ENCODE measurements at regions not wholly inside any gene's neighbourhood (a gene's known extent, or its start where the extent isn't known, plus 50 kb on each side); places are given as distances from the start of the nearest gene placed in this dataset.

DNA sequence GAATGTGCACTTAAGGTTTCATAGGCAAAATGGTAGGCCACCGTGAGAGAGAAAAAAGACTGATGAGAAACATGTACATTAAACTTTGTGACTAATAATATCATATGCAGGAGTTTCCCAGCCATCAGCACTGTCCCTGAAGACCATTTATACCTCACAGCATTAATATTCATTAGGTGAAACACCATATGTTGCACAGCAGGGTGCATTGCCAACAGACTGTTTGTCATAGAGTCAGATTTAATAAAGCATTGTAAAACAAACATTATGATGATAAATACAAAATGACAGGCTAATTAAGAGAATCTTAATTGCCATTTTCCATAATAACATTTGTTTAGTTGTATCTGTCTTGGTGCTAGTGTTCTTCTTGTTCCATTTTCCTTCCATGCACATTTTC, 578.3 kb downstream of the EPHA3 start:
- H4K20me1 ChIP-seq (ENCODE audit: insufficient read depth, low read length): no peaks in the 10 kb centered on the region
- H3K4me3 ChIP-seq (ENCODE audit: insufficient read depth, low read length): no peak overlapping the region
- no peaks in the 10 kb centered on the region for H3K27me3 ChIP-seq (ENCODE audit: insufficient read depth, low read length)
- TF ChIP-seq, protein P1, sequence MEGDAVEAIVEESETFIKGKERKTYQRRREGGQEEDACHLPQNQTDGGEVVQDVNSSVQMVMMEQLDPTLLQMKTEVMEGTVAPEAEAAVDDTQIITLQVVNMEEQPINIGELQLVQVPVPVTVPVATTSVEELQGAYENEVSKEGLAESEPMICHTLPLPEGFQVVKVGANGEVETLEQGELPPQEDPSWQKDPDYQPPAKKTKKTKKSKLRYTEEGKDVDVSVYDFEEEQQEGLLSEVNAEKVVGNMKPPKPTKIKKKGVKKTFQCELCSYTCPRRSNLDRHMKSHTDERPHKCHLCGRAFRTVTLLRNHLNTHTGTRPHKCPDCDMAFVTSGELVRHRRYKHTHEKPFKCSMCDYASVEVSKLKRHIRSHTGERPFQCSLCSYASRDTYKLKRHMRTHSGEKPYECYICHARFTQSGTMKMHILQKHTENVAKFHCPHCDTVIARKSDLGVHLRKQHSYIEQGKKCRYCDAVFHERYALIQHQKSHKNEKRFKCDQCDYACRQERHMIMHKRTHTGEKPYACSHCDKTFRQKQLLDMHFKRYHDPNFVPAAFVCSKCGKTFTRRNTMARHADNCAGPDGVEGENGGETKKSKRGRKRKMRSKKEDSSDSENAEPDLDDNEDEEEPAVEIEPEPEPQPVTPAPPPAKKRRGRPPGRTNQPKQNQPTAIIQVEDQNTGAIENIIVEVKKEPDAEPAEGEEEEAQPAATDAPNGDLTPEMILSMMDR (IDR thresholded peaks at IDR 0.05; ENCODE audit: extremely low read depth, low read depth, low read length): no peak
- H3K79me2 ChIP-seq (ENCODE audit: insufficient read depth, low read length): no peaks in the 10 kb centered on the region
- H3K4me2 ChIP-seq (ENCODE audit: insufficient read depth, low read length): no peak overlapping the region
- H3K27ac ChIP-seq (ENCODE audit: low read depth, low read length): no peak overlapping the region
- H3K36me3 ChIP-seq (ENCODE audit: insufficient read depth, low read length): no peaks in the 10 kb centered on the region
- H3K9me3 ChIP-seq (ENCODE audit: low read depth, low read length): no peaks in the 10 kb centered on the region
- DNase-seq (ENCODE audit: insufficient read length, low spot score, missing footprints): no peak
- H3K4me1 ChIP-seq (ENCODE audit: insufficient read depth, low read length): no peaks in the 10 kb centered on the region
- H2AFZ ChIP-seq (ENCODE audit: low read length): no peak overlapping the region

DNA sequence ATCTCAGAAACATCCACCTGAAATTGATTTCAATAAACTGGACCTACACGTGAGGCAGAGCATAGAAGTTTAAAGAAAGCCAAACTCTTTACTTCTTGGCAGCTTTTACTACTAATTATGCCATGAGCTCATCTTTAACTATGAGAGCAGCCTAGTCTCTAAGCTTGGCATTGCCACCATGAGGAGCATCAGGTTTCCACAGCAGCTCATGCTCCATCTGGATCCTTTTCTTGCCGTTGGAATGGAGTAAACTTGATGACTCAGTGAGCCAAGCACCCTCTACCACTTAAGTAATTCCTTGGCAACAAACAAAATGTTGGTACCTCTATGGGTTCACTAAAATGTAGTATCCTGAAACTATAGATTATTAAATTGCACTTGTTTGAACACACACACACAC, 583.2 kb downstream of the EPHA3 start:
- Histone ChIP-seq H3K79me2 (ENCODE audit: insufficient read depth, low read length) (no peaks in the 10 kb centered on the region), H2AFZ (ENCODE audit: low read length) (no peak overlapping the region), H3K4me3 (ENCODE audit: insufficient read depth, low read length) (no peak overlapping the region), H3K4me2 (ENCODE audit: insufficient read depth, low read length) (no peak overlapping the region), H3K27me3 (ENCODE audit: insufficient read depth, low read length) (no peaks in the 10 kb centered on the region), H4K20me1 (ENCODE audit: insufficient read depth, low read length) (no peaks in the 10 kb centered on the region), H3K36me3 (ENCODE audit: insufficient read depth, low read length) (no peaks in the 10 kb centered on the region), H3K4me1 (ENCODE audit: insufficient read depth, low read length) (no peaks in the 10 kb centered on the region), H3K9me3 (ENCODE audit: low read depth, low read length) (no peaks in the 10 kb centered on the region), H3K27ac (ENCODE audit: low read depth, low read length) (no peak overlapping the region)
- TF ChIP-seq, protein P1 (IDR thresholded peaks at IDR 0.05; ENCODE audit: extremely low read depth, low read depth, low read length): no peak
- no peak for DNase-seq (ENCODE audit: insufficient read length, low spot score, missing footprints)

DNA sequence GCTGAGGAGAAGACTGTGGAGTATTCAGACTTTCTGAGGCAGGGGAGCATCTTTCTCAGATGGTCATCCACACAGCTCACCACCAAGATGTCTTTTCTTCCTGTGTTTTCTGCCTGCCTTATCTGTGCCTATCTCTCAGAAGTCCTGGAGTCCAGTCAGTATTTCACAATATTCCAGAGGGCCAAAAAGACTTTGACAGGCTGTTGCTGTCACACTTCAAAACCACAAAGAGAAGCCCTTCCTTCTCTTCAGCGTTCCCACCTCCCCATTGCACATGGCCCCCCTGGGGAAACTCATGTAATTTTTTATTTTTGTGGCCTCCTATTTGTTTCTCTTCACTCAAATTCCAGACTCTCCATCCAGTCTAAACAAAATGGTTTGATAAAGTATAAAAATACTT, 585.2 kb downstream of the EPHA3 start:
- H3K27ac ChIP-seq (ENCODE audit: low read depth, low read length): no peak overlapping the region
- no peak for DNase-seq (ENCODE audit: insufficient read length, low spot score, missing footprints)
- no peaks in the 10 kb centered on the region for H3K4me1 ChIP-seq (ENCODE audit: insufficient read depth, low read length)

DNA sequence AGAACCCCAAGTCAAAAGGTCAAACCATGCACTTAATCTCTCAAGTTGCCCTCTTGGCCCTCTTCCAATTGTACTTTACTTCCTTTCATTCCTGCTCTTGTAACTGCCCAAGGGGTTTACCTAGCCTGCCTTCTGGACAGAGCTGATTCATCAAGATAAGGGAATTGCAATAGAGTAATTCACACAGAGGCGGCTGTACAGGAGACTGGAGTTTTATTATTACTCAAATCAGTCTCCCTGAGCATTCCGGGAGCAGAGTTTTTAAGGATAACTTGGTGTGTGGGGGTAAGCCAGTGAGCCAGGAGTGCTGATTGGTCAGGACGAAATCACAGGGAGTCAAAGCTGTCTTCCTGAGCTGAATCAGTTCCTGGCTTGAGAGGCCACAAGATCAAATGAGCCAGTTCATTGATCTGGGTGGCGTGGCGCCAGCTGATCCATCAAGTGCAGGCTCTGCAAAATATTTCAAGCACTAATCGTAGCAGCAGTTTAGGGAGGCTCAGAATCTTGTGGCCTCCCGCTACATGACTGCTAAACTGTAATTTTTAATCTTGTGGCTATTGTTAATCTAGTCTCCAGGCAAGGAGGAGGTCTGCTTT, 590.0 kb downstream of the EPHA3 start:
- H3K4me2 ChIP-seq (ENCODE audit: insufficient read depth, low read length): no peak overlapping the region
- H4K20me1 ChIP-seq (ENCODE audit: insufficient read depth, low read length): no peaks in the 10 kb centered on the region
- DNase-seq (ENCODE audit: insufficient read length, low spot score, missing footprints): no peak
- no peak overlapping the region for H3K4me3 ChIP-seq (ENCODE audit: insufficient read depth, low read length)
- H2AFZ ChIP-seq (ENCODE audit: low read length): no peak overlapping the region
- H3K27ac ChIP-seq (ENCODE audit: low read depth, low read length): no peak overlapping the region
- TF ChIP-seq, protein P1 (IDR thresholded peaks at IDR 0.05; ENCODE audit: extremely low read depth, low read depth, low read length): no peak
- H3K4me1 ChIP-seq (ENCODE audit: insufficient read depth, low read length): no peaks in the 10 kb centered on the region
- no peaks in the 10 kb centered on the region for H3K36me3 ChIP-seq (ENCODE audit: insufficient read depth, low read length)
- H3K9me3 ChIP-seq (ENCODE audit: low read depth, low read length): no peaks in the 10 kb centered on the region
- no peaks in the 10 kb centered on the region for H3K79me2 ChIP-seq (ENCODE audit: insufficient read depth, low read length)
- no peaks in the 10 kb centered on the region for H3K27me3 ChIP-seq (ENCODE audit: insufficient read depth, low read length)

More for the DNA sequence above, 585.2 kb downstream of the EPHA3 start:
- Histone ChIP-seq H3K4me3 (ENCODE audit: insufficient read depth, low read length) (no peak overlapping the region), H2AFZ (ENCODE audit: low read length) (no peak overlapping the region), H4K20me1 (ENCODE audit: insufficient read depth, low read length) (no peaks in the 10 kb centered on the region), H3K9me3 (ENCODE audit: low read depth, low read length) (no peaks in the 10 kb centered on the region), H3K4me2 (ENCODE audit: insufficient read depth, low read length) (no peak overlapping the region), H3K27me3 (ENCODE audit: insufficient read depth, low read length) (no peaks in the 10 kb centered on the region), H3K36me3 (ENCODE audit: insufficient read depth, low read length) (no peaks in the 10 kb centered on the region), H3K79me2 (ENCODE audit: insufficient read depth, low read length) (no peaks in the 10 kb centered on the region)
- TF ChIP-seq, protein P1 (IDR thresholded peaks at IDR 0.05; ENCODE audit: extremely low read depth, low read depth, low read length): no peak

Data from osteoblast (primary cell).